Stimulated activated CD8-positive, alpha-beta memory T cell treated with anti-CD3 and anti-CD28 coated beads, Interleukin-15, amount 100 ng/mL, for 1 hour (primary cell): ENCODE measurements at regions not wholly inside any gene's neighbourhood (a gene's known extent, or its start where the extent isn't known, plus 50 kb on each side); places are given as distances from the start of the nearest gene placed in this dataset.
"Not testable (repeated sequence)": the region's sequence is repeated elsewhere in the genome, so short reads cannot be mapped to it uniquely, and the experiment has no call there.

Experiments
- DNase-seq: peaks from one replicate; pipeline ENCODE4 v3.0.0-alpha.2; 2020; ENCODE audit warnings: low read depth

DNA sequence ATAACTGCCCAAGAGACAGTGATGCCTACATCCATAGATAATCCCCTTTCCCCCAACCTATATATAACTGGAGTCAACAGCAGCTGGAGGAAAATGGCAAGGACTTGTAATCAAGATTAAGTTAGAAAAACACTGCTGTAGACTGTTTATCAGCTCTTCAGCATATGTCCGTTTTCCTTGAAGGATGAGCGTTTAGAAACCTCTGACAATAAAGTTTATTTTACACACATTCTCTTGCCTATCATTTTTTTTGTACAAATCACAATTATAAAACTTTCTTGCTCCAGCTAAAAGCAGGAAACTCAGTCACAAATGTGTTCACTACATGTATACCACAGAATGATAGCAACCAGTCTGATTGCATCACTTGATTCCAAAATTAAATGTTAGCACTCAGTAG lies 50.8 kb downstream of the PPIAL4G start:
- DNase-seq: not testable (repeated sequence)

DNA sequence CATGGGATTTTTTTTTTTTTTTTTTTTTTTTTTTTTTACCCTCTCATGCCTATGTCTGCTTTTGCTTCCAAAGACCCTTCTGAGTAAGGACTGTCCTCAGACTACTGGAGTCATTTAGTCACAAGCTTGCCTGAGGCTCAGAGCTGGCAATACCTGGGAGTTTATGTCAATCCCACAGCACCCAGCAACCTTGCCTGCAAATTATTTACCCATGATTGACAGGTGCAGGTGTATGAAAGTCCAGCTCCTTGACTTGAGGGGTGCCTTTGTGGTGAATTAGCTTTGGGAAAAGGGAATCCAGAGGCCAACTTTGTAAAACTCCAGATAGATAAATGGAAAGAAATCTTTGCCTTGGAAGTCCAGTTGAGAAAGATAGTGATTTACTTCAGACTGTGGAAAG lies 53.2 kb downstream of the PPIAL4G start:
- not testable (repeated sequence) for DNase-seq

DNA sequence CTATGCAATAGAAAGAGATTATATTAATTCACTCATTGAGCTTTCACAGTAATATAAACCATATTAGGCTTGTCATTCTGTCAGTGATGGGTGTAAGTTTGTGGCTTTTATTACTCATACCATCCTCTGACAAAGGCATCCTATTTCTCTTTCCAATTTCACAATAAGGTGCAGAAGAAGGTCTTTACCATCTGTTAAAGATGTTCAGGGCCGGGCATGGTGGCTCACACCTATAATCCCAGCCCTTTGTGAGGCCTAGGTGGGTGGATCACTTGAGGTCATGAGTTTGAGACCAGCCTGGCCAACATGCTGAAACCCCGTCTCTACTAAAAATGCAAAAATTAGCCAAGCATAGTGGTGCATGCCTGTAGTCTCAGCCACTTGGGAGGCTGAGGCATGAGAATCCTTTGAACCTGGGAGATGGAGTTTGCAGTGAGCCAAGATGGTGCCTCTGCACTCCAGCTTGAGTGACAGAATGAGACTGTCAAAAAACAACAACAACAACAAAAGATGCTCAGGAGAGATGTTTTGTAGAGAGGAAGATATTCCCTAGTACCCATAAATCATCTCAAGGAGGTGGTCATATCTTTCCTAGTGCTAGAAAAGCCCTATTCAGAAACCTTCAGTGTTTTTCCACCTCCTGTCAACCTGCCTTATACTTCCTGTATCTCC lies 56.0 kb downstream of the PPIAL4G start:
- not testable (repeated sequence) for DNase-seq

DNA sequence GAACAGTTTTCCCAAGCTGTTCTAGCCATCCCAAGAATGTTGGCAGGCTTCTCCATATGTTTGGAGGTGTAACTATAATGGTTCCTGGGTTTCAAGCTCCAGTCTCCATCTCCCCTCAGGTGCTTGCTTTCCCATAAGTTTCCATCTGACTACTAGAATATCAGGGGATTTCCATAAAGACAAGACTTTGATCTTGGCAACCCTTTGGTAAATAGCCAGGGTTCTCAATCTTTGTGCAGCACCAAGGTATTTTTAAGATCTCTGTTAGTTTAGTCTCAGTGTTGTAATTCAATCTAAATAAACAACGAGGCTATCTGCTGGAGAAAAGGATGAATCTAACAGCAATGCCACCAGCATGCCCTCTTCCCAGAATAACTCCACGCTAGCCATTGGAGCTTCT lies 56.7 kb downstream of the PPIAL4G start:
- not testable (repeated sequence) for DNase-seq

DNA sequence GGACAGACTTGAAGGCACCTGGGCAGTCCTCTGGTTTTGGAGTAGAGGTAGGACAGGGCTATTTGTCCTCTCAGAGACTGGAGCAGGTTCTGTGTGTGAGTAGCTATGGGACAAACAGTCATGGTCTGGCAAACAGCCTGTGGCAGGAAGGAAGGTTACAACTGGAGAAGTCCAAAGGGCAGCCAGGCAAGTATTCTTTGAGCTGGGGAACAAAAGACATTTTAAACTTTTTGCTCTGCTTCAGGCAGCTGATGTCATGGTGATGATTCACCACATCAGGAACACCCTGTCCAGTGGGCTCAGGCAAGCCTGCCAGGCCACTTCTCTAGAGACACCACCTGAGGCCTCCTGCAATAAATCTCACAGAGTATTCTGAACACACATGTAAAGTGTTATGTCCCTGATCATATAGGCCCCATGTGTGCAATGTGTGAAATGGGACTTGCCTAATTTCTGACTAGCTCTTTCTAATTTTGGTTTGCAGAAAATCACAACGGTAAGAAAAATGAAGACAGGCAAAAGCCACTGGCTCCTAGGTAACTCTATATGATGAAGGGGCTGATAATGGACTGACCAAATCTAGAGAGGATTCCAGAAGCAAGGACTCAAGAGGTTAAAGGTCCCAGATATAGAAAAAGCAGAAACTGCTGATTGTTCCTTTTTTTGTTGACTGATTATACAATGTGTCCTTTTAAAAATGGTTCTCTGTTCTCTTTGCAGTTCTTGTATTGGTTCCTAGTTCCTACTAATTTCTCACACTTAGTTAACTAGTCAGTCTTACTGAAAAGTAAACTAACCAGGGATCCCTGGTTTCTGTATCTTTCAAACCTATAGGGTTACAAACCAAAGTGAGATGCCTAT lies 58.7 kb downstream of the PPIAL4G start:
- not testable (repeated sequence) for DNase-seq

DNA sequence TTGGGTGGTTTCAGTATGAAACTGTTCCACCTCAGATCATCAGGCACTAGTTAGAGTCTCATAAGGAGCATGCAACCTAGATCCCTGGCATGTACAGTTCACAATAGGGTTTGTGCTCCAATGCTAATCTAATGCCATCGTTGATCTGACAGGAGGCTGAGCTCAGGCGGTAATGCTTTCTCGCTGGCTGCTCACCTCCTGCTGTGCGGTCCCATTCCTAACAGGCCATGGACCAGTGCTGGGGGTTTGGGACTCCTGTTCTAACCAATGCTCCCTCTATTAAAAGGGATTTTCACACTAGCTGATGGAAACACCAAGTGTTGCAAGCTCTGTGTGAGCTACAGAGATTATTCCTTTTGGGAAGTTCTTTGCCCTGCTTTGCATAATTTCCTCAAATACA lies 60.2 kb downstream of the PPIAL4G start:
- not testable (repeated sequence) for DNase-seq

DNA sequence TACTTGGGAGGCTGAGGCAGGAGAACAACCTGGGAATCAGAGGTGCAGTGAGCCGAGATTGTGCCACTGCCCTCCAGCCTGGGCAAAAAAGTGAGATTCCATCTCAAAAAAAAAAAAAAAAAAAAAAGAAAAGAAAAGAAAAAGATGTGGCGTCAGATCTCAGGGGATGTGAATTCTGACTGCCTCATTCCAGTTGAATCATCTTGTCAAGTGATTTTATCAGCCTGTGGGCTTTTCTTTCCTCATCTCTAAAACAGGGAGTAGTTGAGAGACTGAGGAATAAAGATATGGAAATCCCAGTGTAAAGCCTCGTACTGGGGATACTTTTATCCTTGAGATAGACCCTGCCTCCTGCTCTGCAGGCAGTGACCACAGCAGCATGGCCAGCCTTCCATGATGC lies 65.9 kb downstream of the PPIAL4G start:
- DNase-seq: not testable (repeated sequence)

DNA sequence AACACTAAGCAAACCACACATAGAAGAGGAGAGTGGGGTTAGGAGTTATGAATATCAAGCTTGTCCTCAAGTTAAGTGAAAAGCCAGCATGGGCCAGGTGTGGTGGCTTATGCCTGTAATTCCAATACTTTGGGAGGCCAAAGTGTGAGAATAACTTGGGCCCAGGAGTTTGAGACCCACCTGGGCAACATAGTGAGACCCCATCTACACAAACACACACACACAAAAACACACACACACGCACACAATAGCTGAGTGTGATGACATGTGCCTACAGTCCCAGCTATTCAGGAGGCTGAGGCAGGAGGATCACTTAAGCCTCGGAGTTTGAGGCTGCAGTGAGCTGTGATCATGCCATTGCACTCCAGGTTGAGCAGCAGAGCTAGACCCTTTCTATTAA lies 69.7 kb downstream of the PPIAL4G start:
- not testable (repeated sequence) for DNase-seq

DNA sequence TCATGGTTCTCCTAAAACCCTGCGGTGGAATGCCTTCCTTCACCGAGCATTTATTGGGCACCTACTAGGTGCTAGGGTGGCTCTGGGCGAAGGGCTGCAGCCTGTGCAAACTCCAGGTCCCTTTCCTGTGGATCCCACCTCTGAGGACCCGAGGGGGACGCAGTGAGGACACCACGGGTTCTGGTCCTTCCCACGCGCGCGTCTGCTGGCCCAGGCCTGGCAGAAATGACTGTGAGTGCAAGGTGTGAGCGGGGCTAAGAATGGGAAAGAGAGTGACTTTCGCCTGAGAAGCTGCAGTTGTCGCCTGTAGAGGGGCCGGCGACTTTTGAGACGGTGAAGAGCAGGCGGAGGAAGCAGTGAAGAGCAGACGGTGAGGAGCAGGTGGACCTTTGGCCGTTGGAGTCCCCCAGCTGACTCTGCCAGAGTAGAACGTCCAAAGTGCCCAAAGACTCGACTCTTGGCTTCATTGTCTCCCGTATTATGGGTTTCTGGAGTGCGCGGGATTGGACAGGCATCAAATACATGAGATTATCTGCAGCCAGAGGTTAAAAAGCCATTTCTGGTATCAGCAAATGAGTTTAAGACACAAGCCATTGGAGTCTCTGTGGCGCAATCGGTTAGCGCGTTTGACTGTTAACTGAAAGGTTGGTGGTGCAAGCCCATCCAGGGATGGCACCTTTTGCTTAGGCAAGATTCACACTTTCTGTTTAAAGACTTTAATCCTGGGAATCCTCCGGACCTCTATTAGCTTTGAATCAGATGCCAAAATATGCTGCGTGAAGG lies 78.1 kb downstream of the PPIAL4G start:
- DNase-seq: not testable (repeated sequence)

DNA sequence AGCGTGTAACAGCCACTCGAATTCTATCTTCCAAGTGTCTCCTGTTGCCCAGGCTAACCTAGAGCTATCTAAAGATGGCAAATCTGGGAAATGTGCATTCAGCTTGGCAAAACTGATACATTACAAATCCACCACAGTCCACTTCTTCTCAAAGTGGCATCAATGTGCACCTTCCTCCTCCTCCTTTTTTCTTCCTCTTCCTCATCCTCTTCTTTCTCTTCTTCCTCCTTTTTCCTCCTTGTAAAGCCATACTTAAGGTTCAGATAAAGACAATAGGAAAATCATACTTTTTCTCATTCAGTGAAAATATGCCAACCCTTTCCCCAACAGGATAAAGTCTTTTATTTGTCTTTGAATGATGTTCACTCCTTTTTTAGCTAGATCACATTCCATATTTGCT lies 79.2 kb downstream of the PPIAL4G start:
- not testable (repeated sequence) for DNase-seq

DNA sequence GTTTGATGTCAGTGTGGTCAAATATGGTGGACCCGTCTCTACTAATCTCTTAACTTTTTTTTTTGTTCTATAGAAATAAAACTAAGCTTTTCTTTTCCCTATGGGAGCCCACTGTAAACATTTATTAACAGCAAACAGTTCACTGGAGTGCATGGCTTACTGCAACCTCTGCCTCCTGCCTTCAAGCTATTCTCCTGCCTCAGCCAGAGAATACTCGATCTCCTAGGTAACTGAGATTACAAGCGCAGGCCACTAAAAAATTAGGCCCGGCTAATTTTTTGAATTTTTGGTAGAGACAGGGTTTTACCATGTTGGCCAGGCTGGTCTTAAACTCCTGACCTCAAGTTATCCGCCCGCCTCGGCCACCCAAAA lies 80.0 kb downstream of the PPIAL4G start:
- DNase-seq: not testable (repeated sequence)

DNA sequence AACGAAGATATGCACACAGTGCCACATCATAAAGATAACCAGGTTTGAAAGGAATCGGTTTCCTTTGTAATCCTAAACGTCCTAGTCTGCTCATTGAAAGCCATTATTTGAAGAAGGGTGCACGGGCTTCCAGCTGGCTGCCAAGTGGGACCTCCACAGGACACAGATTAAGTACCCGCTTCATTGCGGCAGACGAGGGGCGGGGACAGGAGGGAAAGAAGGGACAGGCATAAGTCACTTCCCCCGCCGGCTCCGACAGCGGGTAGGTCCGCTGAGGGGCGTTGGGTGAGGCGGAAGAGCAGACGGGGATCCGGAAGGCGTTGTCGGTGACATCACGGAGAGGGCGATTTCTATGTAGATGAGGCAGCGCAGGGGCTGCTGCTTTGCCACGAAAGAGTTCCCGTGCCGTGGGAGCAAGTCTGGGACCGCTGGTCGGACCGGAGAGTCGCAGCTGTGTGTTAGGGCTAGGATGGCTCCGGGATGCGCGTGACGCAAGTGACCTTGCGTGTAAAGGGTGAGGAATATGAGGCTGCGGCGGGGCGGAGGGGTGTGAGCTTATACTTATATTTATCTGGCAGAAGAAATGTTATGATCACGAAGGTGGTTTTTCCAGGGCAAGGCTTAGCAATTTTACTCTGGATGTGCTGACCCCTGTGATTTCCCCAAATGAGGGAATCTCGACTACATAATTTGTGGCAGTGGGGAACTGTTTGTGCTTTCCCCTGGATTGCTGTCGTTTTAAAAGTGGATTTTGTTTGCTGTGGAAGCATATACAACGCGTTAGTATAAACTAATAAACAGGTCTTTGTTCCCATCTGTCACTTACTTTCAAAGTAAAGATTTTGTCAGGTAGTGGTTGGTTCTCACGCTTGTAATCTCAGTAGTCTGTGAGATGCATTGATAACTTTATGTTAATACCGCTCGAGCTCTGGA lies 80.7 kb downstream of the PPIAL4G start:
- peak; percentile 69 for DNase-seq

DNA sequence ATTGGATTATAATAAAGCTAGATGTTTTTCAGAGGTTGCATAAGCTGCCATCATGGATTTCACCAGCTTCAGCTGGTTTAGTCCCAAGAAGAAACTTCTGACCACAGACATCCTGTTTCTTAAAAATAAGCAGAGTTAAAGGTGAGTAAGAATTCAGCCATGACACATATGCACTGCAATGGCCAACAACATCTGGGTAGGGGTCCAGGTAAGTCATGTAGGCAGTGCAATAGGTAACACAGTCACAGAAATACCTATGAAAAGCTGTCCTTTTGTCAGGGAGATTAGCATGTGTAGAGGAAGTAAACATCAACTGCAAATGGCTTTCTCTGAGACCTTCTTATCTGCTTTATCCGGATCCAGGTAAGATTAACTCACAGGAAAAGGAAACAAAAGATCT lies 85.6 kb downstream of the PPIAL4G start:
- not testable (repeated sequence) for DNase-seq

DNA sequence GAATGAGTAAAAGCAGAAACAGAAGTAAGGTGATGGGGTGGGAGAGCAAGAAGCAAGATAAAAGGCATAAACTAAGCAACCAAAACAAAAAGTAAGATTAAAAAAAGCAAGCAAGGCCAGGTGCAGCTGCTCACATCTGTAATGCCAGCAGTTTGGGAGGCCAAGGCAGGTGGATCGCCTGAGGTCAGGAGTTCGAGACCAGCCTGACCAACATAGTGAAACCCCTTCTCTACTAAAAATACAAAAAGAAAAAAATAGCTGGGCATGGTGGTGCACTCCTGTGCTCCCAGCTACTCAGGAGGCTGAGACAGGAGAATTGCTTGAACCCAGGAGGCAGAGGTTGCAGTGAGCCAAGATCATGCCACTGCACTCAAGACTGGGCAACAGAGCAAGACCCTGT lies 90.6 kb downstream of the PPIAL4G start:
- not testable (repeated sequence) for DNase-seq

DNA sequence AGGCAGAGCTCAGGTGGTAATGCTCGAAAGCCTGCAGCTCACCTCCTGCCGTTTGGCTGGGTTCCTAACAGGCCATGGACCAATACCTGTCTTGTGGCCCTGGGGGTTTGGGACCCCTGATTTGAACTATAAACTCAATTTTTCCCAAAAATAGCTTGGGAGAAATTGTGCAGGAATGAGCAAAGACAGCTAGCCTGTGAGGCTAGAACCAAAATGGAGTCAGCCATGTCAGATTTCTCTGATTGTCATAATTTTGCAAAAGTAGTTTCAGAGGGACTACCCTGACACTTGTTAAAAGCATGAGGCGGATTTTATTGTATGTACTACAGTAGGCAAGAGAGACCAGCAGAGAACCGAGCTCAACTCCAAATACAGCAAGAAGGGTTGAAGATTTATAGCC lies 91.8 kb downstream of the PPIAL4G start:
- DNase-seq: not testable (repeated sequence)

DNA sequence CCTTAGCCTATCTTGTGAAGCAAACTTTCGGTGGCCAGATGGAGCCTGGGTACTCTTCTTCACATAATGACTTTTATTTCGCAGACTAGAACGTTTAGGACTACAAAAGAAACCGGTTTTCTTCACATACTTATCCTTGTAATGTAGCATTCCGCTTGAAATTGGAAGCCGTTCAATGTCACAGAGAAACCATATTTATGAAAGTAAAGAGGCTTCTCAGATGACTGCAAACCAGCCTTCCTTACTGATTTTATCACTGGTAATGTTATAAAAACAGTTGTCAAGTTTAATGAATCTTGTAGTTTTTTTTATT lies 94.1 kb downstream of the PPIAL4G start:
- no peak for DNase-seq

DNA sequence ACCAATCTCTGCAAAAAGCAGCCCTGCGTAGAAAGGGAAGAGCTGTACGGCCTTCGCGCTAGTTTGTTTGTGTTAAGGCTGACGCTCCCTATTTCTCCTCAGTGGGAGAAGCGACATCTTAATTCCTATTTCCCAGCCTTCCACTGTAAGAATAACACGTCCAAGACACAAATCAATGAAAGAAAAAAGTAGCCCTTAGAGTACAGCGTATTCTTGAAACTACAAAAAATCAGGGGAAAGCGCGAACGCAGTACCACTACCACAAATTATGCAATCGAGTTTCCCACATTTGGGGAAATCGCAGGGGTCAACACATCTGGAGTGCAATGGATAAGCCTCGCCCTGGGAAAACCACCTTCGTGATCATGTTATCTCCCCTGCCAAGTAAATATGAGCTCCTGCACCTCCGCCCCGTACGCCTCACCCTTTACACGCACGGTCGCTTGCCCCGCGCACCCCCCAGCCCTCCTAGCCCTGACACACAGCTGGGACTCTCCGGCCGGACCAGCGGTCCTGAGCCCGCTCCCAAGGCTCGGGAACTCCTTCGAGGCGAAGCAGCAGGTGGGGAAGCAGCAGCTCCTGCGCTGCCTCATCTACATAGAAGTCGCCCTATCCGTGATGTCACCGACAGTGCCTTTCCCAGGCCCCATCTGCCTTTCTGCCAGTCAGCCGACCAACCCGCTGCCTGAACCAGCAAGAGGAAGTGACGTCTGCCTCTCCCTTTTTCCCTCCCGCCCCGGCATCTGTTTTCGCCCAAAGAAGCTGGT lies 94.7 kb downstream of the PPIAL4G start:
- DNase-seq: peak; percentile 75

DNA sequence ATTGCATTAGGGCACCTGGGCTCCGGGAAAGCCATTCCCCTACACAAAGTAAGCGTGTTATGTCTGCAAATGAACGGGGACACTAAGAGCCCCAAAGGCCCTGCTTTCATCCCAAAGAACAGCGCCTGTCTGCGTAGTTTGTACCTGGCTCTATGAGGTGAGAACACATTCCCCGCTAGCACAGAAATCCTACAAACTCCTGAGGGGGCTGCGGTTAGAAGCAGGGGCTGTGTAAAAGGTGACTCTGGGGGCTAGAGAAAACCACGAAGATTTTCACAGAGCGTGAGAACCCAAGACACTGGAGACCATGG lies 95.2 kb downstream of the PPIAL4G start:
- DNase-seq: not testable (repeated sequence)

DNA sequence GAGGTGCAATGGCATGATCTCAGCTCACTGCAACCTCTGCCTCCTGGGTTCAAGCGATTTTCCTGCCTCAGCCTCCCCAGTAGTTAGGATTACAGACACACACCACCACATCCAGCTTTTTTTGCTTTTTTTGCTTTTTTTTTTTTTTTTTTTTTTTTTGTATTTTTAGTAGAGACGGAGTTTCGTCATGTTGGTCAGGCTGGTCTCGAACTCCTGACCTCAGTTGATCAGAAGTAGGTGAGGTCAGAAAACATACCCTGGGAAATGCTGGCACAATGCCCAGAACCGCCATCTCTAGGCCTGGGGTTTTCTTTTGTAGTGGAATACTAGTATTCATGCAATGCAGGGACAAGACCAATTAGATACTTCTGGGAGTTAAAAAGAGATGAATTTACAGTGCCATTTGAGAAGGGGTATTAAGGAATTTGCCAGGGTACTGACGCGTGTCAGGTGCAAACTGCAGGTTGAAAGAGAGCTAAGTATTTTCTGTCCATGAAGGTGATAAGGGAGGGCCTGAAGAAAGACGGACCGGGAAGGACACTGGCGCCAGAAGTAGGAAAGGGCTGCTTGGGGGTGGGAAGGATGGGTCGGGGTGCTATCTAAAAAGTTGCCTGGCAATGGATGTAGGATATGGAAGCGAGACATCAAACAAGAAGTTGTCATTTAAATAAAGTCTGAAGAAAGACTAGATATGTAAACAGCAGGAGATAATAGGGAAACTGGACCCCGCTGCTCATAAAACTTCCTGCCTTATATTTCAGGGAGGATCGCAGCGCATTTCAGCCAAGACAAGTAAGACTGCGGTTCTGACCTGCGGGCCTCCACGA lies 95.8 kb downstream of the PPIAL4G start:
- not testable (repeated sequence) for DNase-seq

DNA sequence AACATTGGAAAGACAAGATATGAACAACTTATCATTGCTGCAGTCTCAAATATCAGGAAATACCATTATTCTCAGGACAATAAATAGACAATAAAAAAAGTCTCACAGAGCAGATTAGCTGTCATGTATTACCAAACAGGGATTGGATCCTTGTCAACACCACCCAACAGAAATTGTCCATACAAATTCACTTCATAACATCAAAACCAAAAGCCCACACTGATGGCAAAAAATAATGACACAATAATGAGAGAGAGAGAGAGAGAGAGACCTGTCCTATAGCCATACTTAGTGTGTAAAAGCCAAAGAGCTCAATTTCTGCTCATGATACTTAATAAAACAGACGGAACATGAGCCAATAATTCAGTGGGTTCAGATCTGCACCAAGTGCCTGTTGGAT lies 96.5 kb downstream of the PPIAL4G start:
- DNase-seq: no peak
